Colon (tissue), 2 donors: ENCODE measurements at regions not wholly inside any gene's neighbourhood (a gene's known extent, or its start where the extent isn't known, plus 50 kb on each side); places are given as distances from the start of the nearest gene placed in this dataset.
"Not testable (repeated sequence)": the region's sequence is repeated elsewhere in the genome, so short reads cannot be mapped to it uniquely, and the experiment has no call there.

Experiments
- FAIRE-seq: peaks from 2 replicates; lab custom pipeline; 2012; peaks lifted over from hg19 to GRCh38; lab: Jason Lieb, UNC
- donor health status: control.
- donor health status: control.

DNA sequence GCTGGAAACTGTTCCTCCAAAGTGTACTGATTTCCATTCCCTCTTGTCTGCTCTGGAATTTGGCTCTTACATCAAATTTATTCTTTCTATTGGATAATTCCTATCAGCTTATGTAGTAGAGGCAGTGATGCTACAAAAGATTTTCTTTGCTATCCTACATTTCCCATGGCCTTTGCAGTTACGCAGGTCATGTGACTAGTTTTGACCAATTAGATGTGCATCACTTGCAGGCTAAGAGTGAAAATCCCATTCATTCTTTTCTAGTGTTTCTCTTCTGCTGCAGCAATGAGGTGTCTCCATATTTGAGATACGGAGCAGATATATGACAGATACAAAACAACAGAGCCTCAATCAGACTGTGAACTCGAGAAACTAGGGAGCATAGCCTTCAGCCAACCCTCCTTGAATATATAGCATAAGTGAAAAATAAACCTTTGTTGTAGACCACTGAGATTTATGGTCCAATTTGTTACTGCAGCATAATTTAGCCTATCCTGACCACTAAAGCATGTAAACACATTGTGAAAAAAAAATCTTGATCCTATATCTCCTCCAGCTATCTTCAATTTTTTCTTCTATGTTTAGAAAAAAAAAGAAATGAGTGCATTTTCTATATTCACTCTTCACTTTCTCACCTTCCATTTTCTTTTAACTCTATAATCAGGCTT lies 102.0 kb downstream of the HNMT start:
- no peak for FAIRE-seq

DNA sequence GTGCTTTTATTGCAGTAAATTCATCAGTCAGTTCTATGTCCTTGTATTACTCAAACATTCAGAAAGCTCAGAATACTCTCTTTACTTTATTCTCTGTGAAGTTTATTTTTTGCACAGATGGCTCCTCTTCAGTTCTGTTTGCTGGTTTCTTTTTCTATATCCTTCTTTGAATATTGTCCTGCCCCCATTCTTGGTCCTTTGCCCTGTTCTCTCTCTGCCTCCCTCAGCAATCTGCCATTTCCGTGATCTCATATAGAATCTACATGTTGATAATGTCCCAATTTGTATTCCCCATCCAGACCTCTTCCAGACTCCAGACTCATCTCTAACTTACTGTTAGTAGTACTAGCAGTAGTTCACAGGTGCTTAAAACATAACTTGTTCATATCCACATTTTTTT lies 102.6 kb downstream of the HNMT start:
- no peak for FAIRE-seq

DNA sequence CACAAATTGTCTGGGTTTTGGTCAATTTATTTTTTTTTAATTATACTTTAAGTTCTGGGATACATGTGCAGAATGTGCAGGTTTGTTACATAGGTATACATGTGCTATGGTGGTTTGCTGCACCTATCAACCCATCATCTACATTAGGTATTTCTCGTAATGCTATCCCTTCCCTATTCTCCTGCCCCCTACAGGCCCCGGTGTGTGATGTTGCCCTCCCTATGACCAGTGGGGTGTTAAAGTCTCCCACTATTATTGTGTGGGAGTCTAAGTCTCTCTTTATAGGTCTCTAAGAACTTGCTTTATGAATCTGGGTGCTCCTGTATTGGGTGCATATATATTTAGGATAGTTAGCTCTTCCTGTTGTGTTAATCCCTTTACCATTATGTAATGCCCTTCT lies 104.4 kb downstream of the HNMT start:
- FAIRE-seq = not testable (repeated sequence)

DNA sequence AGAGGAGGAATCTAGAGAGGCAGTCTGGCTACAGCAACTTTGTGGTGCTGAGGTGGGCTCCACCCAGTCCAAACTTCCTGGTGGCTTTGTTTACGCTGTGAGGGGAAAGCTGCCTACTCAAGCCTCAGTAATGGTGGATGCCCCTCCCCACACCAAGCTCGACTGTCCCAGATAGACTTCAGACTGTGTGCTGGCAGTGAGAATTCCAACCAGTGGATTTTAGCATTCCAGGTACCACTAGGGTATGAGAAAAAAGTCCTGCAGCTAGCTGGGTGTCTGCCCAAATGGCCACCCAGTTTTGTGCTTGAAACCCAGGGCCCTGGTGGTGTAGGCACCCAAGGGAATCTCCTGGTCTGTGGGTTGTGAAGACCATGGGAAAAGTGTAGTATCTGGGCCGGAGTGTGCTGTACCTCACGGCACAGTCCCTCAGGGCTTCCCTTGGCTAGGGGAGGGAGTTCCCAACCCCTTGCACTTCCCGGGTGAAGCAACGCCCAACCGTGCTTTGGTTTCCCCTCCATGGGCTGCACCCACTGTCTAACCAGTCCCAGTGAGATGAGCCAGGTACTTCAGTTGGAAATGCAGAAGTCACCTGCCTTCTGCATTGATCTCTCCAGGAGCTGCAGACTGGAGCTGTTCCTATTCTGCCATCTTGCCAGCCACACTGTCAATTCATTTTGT lies 106.9 kb downstream of the HNMT start:
- not testable (repeated sequence) for FAIRE-seq

DNA sequence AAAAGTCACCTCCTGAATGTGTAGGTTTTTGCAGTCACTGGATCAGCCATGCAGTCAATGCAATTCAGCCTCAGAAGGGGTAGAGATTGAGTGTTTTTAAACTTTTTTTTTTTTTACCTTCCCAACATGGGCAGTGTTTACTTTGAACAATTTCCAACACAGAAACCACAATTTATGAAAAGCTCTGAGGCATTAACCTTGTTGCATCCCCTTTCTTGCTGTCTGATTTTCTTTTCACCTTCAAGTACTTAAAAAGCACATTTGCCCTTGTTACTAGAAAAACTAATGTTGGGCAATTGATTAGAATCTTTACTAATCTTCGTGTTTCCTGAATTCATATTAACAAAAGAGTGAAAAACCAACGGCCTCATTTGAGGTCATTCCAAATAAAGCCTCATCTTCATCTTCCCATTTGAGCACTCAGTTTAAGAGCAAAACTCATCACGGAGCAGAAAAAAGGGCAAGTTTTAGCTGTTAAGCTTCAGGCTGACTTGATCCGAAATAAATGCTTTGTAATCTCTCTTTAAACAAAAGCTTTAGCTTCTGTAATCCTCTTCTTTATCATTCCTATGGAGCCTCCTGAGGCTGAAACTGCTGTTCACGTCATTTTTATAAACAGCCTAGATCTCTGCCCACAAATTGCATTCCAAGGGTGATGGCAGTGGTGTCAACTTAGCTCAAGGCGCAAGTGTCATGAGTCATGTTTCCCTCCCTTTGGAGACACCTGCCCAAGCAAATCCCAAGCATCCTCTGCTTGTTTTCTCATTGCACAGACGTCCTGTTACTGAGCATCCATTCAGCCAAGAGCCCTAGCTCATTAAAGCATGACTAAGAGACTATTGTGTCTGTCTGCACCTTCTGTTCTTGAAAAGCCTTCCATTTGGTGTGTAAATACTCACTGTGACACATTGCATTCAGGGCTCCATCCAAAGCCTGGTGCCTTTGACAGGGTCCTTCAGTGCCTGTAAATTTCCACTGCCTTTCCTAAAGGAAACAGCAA lies 107.7 kb downstream of the HNMT start:
- no peak for FAIRE-seq

DNA sequence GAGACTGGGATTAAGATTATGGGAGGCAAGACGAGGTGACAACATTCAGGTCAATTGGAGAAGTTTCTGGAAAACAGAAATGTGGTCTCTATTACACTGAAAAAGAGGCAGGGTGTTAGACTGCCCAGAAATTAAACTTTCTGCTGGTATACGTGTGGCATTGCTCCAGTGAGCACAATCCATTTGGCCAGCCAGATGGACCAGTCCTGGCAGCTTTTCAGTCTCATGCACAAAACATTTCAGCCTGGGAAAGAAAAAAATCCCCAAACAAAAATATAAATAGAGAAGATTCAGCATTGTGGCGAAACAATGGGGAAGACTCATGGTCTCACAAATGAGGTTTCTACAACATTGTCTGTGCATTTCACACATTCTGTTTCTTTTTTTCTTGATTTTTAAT lies 113.9 kb downstream of the HNMT start:
- no peak for FAIRE-seq

DNA sequence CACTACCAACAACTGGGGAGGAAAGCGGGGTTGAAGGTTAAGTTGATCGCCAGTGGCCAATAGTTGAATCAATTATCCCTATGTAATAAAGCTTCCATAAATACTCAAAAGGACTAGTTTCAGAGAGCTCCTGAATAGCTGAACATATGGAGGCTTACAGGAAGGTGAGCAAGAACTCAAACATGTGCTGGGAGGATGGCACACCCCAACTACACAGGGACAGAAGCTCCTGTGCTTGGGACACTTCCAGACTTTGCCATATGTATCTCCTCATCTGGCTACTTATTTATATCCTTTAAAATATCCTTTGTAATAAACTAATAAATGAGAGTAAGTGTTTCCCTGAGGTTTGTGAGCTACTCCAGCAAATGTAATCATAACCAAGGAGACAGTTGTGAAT lies 115.7 kb downstream of the HNMT start:
- FAIRE-seq = no peak

DNA sequence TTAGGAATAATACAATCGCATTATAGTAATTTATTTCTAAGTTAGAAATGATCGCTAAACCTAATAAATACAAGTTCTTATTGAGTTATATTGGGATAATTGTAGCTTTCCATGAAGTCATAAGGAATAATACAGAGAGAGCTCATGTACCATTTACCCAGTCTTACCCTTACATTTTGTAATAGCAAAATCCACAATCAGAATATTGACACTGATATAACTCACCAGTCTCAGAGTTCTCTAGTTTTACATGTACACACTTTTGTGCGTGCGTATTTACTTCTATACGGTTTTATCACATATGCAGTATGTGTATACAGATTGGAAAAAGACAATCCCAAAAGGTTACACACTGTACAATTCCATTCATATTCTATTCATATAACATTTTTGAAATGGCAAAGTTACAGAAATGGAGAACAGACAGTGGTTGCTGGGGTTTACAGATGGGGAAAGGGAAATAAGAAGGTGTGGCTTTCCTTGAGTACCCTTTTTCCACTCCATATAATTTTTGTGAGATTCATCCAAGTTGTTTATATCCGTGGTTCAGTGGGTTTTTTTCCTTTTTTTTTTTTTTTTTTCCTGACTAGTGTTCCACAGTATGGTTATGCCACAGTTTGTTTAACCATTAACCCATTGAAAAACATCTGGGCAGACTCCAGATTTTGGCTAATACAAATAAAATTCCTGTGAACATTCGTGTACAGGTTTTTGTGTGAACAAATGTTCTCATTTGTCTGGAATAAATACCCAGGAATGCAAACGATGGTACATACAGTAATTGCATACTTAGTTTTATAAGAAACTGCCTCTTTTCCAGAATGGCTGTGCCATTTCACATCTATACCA lies 117.2 kb downstream of the HNMT start:
- FAIRE-seq = no peak

DNA sequence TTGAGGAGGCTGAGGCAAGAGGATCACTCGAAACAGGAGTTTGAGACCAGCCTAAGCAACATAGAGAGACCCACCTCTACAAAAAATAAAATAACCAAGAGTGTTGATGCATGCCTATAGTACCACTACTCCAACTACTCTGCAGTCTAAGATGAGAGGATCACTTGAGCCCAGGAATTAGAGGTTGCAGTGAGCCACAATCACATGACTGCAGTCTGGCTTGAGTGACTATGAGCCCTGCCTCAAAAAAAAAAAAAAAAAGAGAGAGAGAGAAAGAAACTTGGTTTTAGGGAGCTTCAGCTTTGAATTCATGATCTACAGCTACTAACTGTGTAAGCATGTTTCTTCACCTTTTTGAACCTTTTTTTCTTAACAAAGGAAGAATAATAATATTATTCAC lies 119.9 kb downstream of the HNMT start:
- no peak for FAIRE-seq

DNA sequence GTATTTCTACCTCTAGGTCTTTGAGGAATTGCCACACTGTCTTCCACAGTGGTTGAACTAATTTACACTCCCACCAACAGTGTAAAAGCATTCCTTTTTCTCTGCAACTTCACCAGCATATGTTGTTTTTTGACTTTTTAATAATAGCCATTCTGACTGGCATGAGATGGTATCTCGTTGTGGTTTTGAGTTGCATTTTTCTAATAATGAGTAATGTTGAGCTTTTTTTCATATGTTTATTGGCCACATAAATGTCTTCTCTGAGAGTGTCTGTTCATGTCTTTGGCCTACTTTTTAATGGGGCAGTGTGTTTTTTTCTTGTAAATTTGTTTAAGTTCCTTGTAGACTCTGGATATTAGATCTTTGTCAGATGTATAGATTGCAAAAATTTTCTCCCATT lies 121.2 kb downstream of the HNMT start:
- not testable (repeated sequence) for FAIRE-seq

DNA sequence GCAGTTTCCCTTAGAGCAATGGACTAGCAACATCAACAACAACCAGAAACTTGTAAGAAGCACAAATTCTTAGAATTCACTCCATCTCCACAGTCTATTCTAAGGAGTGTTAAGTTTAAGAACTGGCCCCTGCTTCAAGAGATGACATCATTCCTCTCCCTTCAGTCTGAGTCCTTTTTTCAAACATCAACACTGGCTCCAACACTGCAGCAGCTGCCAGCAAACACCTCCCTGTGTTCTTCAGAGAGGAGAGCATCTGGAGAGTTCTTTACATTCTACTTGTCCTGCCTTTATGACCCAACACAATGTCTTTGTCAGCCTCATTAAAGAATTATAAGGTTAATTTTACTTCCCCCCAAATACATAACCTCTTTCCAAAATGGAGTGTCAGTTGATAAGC lies 122.3 kb downstream of the HNMT start:
- FAIRE-seq = no peak

DNA sequence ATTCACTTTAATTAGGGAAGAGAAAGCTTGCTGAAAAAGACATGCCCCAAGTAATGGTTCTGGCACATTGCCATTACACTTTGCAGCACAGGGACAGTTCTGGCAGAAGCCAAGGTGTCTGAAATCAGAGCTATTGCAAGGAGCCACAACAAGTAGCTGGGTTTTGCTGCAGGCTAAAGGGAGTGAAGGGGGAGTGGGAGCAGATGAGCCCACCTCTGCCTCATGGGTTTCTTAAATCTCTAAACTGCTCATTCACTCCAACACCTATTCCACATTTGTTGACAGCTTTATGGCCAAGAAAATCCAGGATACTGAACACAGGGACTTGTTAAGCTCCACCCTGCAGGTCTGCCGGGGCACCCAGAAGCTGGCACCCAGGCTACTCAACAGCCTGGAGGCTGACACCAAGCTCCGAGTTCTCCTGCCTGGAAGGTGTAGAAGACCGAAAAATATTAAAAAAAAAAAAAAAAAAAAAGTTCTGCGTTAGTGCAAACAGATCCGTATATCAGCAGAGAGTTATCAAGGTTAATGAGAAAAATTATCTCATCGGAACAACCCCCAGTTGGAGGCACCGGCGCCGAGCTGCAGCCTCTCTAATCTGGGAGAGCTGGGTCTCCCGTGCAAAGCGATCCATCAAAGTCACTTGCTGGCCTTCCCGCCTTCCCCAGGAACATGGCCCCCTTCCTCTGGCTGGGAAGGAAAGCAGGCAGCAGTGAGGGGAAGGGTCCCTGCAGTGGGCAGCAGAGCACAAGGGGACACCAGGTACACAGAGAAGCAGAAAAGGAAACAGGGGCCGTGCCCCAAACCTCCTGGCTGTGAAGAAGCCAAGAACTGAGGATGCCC lies 123.7 kb downstream of the HNMT start:
- FAIRE-seq = no peak

DNA sequence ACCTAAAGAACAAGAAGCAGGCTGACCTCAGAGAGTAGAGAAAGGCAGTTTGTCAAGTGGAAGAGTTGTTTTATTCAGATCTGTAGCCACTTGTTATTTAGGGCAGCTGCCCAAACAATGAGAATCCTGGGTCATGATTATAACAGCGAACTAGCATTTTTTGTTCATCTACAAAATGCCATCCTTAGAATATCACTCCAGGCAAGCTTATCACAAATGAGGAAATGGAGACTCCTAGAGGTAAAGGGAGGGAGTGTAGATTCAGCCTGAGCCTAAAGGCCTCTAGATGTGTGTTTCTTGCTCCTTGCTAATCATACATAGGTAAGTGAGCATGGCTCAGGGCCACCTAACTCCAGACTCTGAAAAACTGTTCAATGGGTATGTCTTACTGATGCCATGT lies 126.1 kb downstream of the HNMT start:
- FAIRE-seq = no peak

DNA sequence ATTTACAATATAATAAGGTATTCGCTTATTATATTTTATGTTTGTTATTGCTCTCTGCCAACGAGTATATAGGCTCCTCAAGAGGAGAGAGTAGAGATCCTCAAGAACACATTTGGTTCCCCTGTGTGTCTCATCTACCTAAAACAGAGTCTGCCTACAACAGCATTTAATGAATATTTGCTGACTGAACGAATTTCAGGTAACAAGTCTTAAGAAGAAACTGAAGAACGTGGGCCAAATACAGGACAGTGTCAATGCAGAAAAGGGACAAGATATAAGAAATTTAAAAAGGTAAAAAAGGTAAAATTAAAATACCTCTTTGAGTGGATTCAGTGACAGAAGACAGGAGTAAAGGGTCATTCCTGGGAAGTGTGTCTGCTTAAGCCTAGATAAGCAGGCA lies 129.2 kb downstream of the HNMT start:
- no peak for FAIRE-seq

DNA sequence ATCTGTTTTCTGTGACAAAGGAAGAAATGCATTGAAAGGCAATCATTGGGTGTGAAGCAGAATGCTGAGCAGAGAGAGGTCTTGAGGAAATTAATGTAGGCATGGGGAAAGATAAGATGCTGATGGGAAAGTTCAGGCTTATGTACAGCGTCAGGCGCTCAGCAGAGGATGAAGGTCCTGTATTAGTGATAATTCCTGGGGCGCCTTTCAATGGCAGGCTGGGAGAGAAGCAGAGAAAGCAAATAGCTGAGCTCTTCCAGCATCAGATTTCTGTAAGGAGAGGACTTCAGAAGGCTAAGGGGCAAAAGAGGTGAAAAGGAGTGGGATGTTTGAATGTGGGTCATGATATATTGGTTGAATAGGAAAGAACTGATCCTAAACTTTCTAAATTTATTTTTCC lies 129.8 kb downstream of the HNMT start:
- FAIRE-seq = no peak

DNA sequence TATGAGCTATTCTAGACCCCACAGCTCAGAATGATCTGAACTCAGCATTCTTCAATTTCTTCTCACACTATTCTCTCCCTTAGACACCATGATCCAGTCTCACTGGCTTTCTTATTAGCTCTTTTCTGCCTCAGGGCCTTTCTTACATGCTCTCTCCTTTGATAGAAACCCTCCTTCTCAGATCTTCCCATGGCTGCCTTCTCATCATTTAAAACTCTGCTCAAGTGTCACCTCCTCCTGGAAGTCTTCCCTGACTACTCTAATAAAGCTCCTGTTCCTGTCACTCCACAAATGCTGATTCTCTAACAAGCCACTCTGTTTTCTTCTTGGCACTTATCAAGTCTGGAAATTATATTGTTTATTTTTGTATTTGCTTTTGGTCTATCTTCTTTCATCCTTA lies 131.1 kb downstream of the HNMT start:
- FAIRE-seq = no peak

DNA sequence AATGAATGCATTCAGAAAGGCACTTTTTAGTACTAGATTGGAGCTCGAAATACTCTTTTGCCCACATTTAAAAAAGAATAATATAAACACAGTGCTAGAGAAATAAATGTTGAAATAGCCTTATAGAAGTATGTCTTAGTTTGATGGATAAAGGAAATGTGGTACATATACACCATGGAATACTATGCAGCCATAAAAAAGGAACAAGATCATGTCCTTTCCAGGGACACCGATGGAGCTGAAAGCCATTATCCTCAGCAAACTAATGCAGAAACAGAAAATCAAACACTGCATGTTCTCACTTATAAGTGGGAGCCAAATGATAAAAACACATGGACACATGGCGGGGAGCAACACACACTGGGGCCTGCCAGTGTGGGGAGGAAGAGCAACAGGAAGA lies 135.0 kb downstream of the HNMT start:
- FAIRE-seq = not testable (repeated sequence)

DNA sequence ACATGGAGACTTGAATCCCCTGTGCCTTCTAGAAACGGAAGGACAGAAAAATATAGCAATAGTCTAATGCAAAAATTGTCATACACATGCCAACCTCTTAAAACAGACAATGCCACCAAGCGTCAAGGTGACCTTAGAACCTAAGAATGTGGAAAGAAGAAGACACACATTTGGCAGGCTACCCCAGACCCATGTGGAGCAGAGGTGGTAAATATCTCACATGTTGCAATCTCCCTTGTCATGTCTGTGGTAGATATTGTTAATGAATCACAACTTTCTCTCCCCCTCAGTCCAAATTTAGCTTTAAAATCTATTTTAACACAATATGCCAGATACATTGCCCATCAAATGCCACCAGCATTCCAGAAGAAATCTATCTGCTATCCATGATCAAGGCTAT lies 137.4 kb downstream of the HNMT start:
- no peak for FAIRE-seq

DNA sequence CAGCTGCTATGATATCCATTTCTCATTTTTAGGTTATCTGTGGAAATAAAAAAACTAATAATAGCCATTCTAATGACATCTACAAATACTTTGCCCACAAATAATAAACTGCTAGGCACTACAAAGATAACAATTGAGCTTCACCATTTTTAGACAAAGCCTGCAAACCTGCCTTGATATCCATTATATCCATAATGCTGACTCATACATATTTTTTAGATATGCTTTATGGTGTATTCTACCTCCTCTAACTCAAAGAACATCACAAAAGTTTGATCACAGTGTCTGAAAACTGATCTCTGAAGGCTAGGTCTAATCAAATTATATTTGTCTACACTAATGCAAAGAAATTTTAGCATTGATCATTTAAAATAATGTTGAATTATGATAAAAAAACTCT lies 138.4 kb downstream of the HNMT start:
- FAIRE-seq = no peak

DNA sequence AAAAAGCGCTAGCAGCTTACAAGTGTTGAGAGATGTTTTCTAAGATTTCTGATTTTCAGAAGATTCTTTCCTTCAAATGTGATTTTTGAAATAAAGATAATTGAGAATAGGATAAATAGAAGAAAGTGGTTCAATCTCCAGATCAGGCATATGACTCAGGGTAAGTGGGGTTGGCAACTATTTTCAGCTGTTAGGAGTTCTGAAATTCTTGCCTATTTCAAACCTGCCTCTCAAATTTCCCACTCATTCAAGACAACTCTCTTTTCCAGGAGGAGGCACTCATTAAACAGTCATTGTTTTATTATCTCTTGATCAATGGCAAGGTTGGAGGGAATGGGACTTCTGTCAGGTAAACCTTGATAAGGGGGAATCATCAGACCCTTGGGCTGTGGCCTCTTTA lies 138.9 kb downstream of the HNMT start:
- no peak for FAIRE-seq

DNA sequence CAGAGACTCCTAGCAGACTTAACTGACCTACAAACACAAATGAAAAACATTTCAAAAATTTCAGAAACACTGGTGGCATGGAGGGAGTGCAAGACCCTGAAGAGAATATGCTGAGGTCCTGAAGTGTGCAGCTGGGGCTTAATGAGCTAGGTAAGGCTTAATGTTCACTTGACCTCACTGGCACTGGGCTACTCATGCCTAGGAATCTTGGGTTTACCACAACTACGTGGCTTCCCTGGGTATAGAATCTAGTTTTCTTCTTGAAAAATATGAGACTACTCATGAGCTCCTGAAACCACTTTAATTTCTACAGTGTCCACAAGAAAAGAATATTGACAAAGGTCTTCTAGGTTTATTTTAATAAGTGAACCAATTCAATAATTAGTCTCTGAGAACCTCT lies 139.8 kb downstream of the HNMT start:
- no peak for FAIRE-seq
